GM23338 (cell line): ENCODE measurements at regions not wholly inside any gene's neighbourhood (a gene's known extent, or its start where the extent isn't known, plus 50 kb on each side); places are given as distances from the start of the nearest gene placed in this dataset.

Experiments used
- CREB1 ChIP-seq: fragments of 250-450 bp; sonication (Bioruptor Pico); IDR thresholded peaks from 2 replicates; pipeline ENCODE4 v1.5.0; 2020; ENCODE audit warnings: low read depth, mild to moderate bottlenecking, moderate library complexity
- CTCF ChIP-seq, 2 experiments: fragments of 200-600 bp in 1 of 2; sonication (generic) in 1 of 2; conservative IDR thresholded peaks; 2 replicates each; pipeline versions ENCODE4 v1.5.1 to v1.6.1; 2016 to 2017; ENCODE audit warnings: antibody characterized with exemption in 2 of 2, low read depth in 2 of 2, mild to moderate bottlenecking in 2 of 2, moderate library complexity in 1 of 2
- ETS1 ChIP-seq: IDR thresholded peaks from 2 replicates; pipeline ENCODE4 v1.6.1; 2016; ENCODE audit warnings: antibody characterized with exemption
- EZH2 ChIP-seq: fragments of 200-600 bp; sonication (generic); IDR thresholded peaks from one replicate; pipeline ENCODE4 v1.8.0; 2017; ENCODE audit warnings: antibody characterized with exemption, mild to moderate bottlenecking, low read depth; ENCODE audit not compliant: unreplicated experiment
- EZH2phosphoT487 ChIP-seq: fragments of 200-600 bp; sonication (generic); IDR thresholded peaks from one replicate; pipeline ENCODE4 v1.8.1; 2018; ENCODE audit warnings: antibody characterized with exemption; ENCODE audit not compliant: unreplicated experiment
- JUNB ChIP-seq: IDR thresholded peaks from one replicate; pipeline ENCODE4 v1.6.1; 2016; ENCODE audit warnings: antibody characterized with exemption; ENCODE audit not compliant: unreplicated experiment
- POLR2AphosphoS5 ChIP-seq: IDR thresholded peaks from 2 replicates; pipeline ENCODE4 v1.6.1; 2016; ENCODE audit warnings: antibody characterized with exemption, low read depth
- REST ChIP-seq: IDR thresholded peaks from one replicate; pipeline ENCODE4 v1.6.1; 2018; ENCODE audit warnings: antibody characterized with exemption; ENCODE audit not compliant: unreplicated experiment
- STAT1 ChIP-seq: IDR thresholded peaks from one replicate; pipeline ENCODE4 v1.6.1; 2016; ENCODE audit warnings: antibody characterized with exemption; ENCODE audit not compliant: unreplicated experiment
- ZNF114 ChIP-seq: fragments of 250-450 bp; sonication (Bioruptor Pico); IDR thresholded peaks from 2 replicates; pipeline ENCODE4 v1.5.0; 2020; ENCODE audit warnings: mild to moderate bottlenecking, moderate library complexity
- ZNF331 ChIP-seq: fragments of 250-450 bp; sonication (Bioruptor Pico); IDR thresholded peaks from 2 replicates; pipeline ENCODE4 v1.5.0; 2020; ENCODE audit warnings: low read depth, mild to moderate bottlenecking, moderate library complexity

GRCh38 chr12:20268121-20268732, 100.1 kb upstream of the PDE3A start:
- TF ChIP-seq POLR2AphosphoS5 (no peak), REST (no peak), CTCF (conservative IDR thresholded peaks at IDR 0.05; ENCODE audit: low read depth in 2 of 2) (no peak), CREB1 (CRISPR knock-in tag) (no peak), EZH2 (no peak), JUNB (no peak), ZNF331 (CRISPR knock-in tag) (no peak), ZNF114 (CRISPR knock-in tag) (no peak), EZH2phosphoT487 (no peak), STAT1 (no peak), ETS1 (no peak)
